ENCODE measurements at regions not wholly inside any gene's neighbourhood (a gene's known extent, or its start where the extent isn't known, plus 50 kb on each side); places are given as distances from the start of the nearest gene placed in this dataset.

GRCh38 chr6:121579478-121579877, 144.0 kb downstream of the GJA1 start:
- TF ChIP-seq TAF1 (IDR thresholded peaks at IDR 0.05; ENCODE audit: low read depth, low read length) (no peak), POLR2A (IDR thresholded peaks at IDR 0.05; ENCODE audit: low read depth, low read length) (no peak), POLR2AphosphoS5 (IDR thresholded peaks at IDR 0.05; ENCODE audit: low read depth, low read length) (no peak), POU2F2 (IDR thresholded peaks at IDR 0.05; ENCODE audit: low read depth, low read length) (no peak), PAX5 (IDR thresholded peaks at IDR 0.05; ENCODE audit: insufficient read depth, low read length, severe bottlenecking) (no peak)
